ENCODE measurements at regions not wholly inside any gene's neighbourhood (a gene's known extent, or its start where the extent isn't known, plus 50 kb on each side); places are given as distances from the start of the nearest gene placed in this dataset.

DNA sequence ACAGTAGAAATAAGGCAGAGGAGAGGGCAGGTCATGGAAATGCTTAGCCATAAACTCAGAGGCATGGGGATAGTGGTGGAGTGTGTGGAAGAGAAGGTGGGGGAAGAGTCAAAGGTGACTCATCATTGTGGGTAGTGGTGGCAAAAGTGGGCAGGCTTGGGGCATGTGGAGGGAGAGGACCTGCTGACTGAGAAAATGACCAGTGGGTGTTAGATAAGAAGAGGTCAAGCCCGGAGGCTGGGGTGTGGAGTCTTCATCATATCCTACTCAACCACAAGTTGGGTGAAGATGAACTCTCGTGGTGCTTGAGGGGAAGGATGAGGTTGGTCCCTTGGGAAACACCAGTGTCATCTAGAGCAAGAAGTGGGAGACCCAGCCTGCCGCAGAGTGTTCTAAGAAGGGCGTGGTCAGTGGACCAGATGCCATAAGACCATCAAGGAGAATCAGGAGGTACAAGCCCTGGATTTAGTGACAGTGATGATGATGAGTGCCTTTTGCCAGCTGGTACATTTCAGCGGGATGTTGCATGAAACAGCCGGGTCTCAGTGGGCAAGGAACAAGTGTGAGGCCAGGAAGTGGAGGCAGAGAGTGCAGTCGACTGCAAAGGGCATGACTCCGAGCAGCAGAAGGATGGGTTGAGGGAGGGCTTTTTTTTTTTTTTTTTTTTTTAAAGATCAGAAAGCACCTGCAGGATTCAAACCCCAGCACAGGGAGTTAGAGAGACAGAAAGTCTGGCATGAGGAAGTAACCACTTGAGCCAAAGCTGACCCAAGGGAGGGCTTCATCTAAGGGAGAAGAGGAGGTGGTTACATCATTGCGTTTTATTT lies 122.6 kb upstream of the SPRED2 start:
- intact Hi-C loops (cut with DNase I): loop anchor here (5.0 kb wide), 1 partner anchor 288 kb away; no protein-coding TSS in a partner anchor
- WGBS, 2 donors: 39 to 54% methylated on average over 9 of the region's 9 CpGs
- Histone ChIP-seq H3K4me3 (no peak overlapping the region), H3K27me3 (no peaks in the 10 kb centered on the region), H3K4me1 (no peaks in the 10 kb centered on the region), H3K9me3 (no peaks in the 10 kb centered on the region), H3K36me3 (replicated peaks in 1 of 2; ENCODE audit: insufficient read depth in 1 of 2, low read depth in 2 of 2) (no peaks in the 10 kb centered on the region), H3K27ac (no peak overlapping the region)
- DNase-seq (no peak), ATAC-seq (no peak)
- TF ChIP-seq, protein P1, sequence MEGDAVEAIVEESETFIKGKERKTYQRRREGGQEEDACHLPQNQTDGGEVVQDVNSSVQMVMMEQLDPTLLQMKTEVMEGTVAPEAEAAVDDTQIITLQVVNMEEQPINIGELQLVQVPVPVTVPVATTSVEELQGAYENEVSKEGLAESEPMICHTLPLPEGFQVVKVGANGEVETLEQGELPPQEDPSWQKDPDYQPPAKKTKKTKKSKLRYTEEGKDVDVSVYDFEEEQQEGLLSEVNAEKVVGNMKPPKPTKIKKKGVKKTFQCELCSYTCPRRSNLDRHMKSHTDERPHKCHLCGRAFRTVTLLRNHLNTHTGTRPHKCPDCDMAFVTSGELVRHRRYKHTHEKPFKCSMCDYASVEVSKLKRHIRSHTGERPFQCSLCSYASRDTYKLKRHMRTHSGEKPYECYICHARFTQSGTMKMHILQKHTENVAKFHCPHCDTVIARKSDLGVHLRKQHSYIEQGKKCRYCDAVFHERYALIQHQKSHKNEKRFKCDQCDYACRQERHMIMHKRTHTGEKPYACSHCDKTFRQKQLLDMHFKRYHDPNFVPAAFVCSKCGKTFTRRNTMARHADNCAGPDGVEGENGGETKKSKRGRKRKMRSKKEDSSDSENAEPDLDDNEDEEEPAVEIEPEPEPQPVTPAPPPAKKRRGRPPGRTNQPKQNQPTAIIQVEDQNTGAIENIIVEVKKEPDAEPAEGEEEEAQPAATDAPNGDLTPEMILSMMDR (IDR thresholded peaks at IDR 0.05): no peak
- no peak for TF ChIP-seq POLR2A (IDR thresholded peaks at IDR 0.05)

DNA sequence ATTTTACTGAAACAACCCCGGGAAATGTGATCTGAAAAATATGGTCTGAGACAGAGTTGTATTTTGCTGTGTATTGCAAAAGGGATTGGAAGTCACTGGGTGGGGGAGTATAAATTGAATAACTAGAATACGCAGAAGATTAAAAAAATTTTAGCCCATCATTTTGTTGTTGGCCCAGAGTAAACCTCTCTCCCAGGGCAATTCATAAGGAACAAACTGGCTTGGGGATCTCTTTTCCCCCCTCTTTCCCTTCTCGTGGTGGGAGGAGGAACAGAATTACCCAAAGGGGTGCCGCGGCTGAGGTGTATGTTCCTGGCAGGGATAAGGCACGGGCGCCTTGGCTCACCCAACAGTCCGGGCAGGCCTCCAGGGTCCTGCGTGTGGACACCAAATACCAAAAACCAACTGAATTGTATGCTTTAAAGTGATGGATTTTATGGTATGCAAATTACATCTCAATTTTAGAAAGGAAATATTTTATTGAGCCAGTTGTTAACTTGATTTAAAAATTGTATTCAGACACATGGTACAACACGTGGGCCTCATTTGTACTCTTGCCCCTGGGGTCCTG lies 121.2 kb upstream of the SPRED2 start:
- DNase-seq (no peak), ATAC-seq (no peak)
- intact Hi-C loops (cut with DNase I): loop anchor here (5.0 kb wide), 1 partner anchor 286 kb away; no protein-coding TSS in a partner anchor
- TF ChIP-seq POLR2A (IDR thresholded peaks at IDR 0.05): no peak
- TF ChIP-seq, protein P1 (IDR thresholded peaks at IDR 0.05): no peak
- WGBS, 2 donors: 37 to 47% methylated on average over 6 to 10 of the region's 10 CpGs
- Histone ChIP-seq H3K4me3 (no peak overlapping the region), H3K4me1 (no peaks in the 10 kb centered on the region), H3K9me3 (no peaks in the 10 kb centered on the region), H3K36me3 (replicated peaks in 1 of 2; ENCODE audit: insufficient read depth in 1 of 2, low read depth in 2 of 2) (no peaks in the 10 kb centered on the region), H3K27ac (no peak overlapping the region), H3K27me3 (no peaks in the 10 kb centered on the region)

DNA sequence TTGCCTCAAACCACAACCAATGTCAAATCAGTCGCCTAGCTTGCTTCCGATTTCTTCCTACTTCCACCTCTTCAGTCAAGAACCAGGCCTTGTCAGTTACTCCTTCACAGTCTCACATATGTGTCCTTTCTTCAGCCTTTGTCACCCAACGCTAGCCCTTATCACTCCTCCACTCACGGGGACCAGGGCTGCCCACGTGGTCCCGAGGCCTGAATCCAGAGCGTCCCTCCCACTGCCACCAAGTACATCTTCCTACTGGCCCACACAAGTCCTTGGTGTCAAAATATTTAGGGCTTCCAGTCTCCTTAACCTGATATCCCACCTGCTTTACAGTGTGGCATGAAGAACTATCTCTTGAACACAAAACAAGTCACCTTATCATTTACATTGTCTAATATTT lies 119.1 kb upstream of the SPRED2 start:
- no peaks in the 10 kb centered on the region for H3K4me1 ChIP-seq
- intact Hi-C loops (cut with DNase I): loop anchor here (5.0 kb wide), 1 partner anchor 284 kb away; no protein-coding TSS in a partner anchor
- 72 to 73% methylated on average over 7 of the region's 7 CpGs for WGBS, 2 donors
- no peaks in the 10 kb centered on the region for H3K36me3 ChIP-seq (replicated peaks in 1 of 2; ENCODE audit: insufficient read depth in 1 of 2, low read depth in 2 of 2)
- no peak for TF ChIP-seq POLR2A (IDR thresholded peaks at IDR 0.05)
- TF ChIP-seq, protein P1 (IDR thresholded peaks at IDR 0.05): no peak
- H3K27me3 ChIP-seq: no peaks in the 10 kb centered on the region
- DNase-seq: no peak
- no peaks in the 10 kb centered on the region for H3K9me3 ChIP-seq
- no peak overlapping the region for H3K4me3 ChIP-seq
- no peak overlapping the region for H3K27ac ChIP-seq
- no peak for ATAC-seq

DNA sequence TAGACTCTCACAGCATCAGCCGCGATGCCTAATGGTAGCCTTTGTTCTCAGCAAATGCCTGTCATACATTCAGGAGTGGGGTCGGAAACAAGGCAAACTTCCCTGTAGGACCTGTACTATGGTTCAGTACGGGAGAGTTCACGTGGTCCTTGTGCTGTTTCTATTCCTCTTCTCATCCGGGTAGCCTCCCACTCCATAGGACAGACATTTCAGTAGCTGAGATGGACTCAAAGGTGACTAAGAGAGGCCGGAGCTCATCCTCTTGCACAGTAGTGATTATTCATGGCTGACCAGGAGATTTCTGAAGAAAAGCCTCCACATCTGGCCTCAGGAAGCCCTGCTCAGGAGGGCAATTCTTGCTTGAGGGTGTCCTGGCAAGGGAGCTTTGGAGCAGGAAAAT lies 117.8 kb upstream of the SPRED2 start:
- no peak overlapping the region for H3K4me3 ChIP-seq
- intact Hi-C loops (cut with DNase I): loop anchor here (5.0 kb wide), 1 partner anchor 283 kb away; no protein-coding TSS in a partner anchor
- TF ChIP-seq, protein P1 (IDR thresholded peaks at IDR 0.05): no peak
- TF ChIP-seq POLR2A (IDR thresholded peaks at IDR 0.05): no peak
- ATAC-seq: no peak
- no peaks in the 10 kb centered on the region for H3K27me3 ChIP-seq
- no peak overlapping the region for H3K27ac ChIP-seq
- H3K36me3 ChIP-seq (replicated peaks in 1 of 2; ENCODE audit: insufficient read depth in 1 of 2, low read depth in 2 of 2): no peaks in the 10 kb centered on the region
- WGBS, 2 donors: 52 to 59% methylated on average over 7 of the region's 7 CpGs
- no peaks in the 10 kb centered on the region for H3K9me3 ChIP-seq
- no peaks in the 10 kb centered on the region for H3K4me1 ChIP-seq
- no peak for DNase-seq
